Endothelial cell of hepatic sinusoid (primary cell): ENCODE measurements at regions not wholly inside any gene's neighbourhood (a gene's known extent, or its start where the extent isn't known, plus 50 kb on each side); places are given as distances from the start of the nearest gene placed in this dataset.
"Not testable (repeated sequence)": the region's sequence is repeated elsewhere in the genome, so short reads cannot be mapped to it uniquely, and the experiment has no call there.

Experiments
- in situ Hi-C: cut with HindIII; loops from 2 replicates; pipeline ENCODE4 v1.10.0; 2017; ENCODE audit warnings: low sequenced_read_pairs

DNA sequence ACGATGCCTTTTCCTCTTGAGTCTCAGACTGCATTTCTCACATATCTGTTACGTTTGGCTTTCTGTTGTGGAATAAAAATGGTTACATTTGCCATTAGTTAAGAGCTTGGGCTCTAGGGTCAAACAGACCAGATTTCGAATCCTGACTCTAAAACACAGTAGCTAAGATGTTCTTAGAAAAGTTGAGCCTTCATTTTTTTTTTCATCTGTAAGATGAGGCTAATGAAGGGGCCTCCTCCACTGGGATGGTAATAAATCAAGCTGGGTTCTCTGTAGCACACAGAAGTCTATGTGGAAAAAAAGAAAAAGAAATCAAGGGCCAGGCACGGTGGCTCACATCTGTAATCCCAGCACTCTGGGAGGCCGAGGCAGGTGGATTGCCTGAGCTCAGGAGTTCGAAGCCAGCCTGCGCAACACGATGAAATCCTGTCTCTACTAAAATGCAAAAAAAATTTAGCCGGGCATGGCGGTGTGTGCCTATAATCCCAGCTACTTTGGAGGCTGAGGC is 49.9 kb upstream of the CAPRIN1 start:
- in situ Hi-C loops: no loop called here

DNA sequence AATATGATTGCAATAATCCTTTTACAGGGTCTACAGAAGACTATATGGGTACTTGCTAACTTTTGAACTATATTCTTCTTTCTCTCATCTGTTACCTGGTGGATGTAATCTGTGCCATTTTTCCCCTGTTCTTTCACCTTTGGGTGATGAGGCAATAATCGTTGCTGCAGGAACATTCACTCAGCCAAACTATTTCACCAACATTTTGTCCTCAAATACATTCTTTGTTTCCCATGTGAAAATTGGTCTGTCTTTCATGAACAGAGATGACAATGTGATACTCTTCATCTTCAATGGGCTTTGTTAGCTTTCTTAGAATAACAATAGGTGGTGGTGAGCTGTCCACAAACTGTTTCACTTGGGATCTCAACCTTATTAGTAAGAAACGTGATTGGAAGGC is 52.1 kb upstream of the CAPRIN1 start:
- in situ Hi-C loops: no loop called here

DNA sequence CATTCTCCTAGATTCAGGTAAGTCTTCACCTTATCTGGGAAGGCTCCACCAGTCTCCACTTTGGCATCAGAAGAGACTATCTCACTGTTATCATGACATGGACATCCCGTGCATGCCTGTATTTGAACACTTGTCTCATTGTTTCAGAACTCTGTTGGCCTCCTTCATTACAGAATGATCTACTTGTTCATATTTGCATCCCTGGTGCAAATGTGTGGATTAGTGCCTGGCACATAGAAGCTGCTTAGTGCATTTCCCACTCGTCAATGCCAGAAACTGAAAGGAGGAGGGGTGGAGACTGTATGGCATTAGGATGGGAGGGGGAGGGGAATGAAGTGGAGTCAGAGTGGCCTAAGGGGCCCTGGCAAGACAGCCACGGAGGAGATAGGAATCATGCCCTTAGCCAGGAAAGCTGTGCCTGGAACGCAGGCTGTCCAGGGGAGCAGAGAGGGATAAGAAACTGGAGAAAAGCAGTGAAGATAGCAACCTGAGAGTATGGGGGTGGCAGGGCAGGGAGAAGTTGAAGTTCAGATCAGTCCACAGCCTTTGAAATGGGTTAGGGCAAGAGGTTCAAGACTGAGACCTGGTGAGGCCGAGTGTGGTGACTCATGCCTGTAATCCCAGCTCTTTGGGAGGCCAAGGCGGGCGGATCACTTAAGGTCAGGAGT is 53.8 kb upstream of the CAPRIN1 start:
- in situ Hi-C loops: no loop called here

DNA sequence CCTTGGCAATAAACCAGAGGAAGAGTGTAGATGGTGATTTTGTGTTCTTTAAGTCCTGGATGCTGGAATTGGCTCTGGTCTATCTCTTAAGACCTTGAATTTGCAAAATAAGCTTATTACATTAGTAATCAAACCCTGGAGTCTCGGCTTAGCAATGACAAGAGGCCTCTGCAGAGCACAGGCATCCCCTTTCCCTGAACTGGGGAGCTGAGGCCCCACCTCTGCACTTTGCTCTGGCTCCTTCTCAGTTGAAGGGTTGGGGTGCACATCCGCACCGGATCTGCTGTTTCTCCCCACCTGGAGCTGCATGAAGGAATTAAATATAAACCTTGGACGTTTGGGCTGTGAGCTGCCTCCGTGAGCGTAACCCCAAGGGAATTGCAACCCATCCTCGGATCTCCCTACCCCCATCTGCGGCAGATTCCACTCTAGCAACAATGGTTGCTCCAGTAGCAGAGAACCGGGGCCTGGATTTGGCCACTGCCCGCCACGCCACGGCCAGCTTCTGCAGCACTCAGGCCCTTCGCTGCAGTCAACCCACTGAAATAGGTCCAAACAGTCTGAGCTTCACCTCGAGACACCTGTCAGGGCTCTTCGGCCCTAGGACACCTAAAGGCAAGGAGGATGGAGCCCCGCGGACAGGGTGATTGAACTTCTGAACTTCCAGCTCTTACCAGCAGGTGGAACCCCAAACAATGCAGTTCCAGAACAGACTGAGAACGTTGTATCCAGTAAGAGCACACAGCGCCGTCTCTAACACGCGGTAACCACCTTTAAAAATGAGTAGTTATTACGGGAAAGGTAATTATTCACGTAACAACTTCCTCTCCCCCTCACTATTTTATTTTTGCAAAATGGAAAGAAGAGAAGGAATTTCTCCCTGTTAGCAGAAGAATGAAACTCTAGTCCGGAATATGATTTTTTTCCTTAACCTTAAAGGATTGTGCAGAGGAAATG is 54.8 kb upstream of the CAPRIN1 start:
- in situ Hi-C loops: no loop called here

DNA sequence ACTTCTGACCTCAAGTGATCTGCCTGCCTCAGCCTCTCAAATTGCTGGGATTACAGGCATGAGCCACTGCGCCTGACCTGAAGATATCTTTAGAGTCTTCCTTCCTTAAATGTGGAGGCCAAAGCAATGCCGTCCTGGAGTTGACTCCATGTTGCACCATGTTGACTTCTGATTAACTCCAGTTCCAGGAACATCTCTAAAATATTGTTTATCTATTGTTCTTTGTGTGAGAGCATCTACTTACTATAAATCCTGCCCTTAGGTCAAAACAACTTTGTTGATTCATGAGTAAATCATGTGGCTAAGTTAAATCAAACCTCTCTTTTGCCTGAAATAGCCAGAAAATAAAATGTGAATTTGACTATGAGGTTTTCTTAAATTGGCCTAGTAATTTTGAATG is 56.6 kb upstream of the CAPRIN1 start:
- in situ Hi-C loops: no loop called here

DNA sequence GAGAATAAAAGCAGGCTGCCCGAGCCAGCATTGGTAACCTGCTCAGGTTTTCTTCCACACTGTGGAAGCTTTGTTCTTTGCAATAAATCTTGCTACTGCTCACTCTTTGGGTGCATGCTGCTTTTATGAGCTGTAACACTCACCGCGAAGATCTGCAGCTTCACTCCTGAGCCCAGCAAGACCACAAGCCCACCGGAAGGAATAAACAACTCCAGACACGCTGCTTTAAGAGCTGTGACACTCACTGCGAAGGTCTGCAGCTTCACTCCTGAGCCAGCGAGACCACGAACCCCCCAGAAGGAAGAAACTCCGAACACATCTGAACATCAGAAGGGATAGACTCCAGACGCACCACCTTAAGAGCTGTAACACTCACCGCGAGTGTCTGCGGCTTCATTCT is 60.4 kb upstream of the CAPRIN1 start:
- in situ Hi-C loops: not testable (repeated sequence)

DNA sequence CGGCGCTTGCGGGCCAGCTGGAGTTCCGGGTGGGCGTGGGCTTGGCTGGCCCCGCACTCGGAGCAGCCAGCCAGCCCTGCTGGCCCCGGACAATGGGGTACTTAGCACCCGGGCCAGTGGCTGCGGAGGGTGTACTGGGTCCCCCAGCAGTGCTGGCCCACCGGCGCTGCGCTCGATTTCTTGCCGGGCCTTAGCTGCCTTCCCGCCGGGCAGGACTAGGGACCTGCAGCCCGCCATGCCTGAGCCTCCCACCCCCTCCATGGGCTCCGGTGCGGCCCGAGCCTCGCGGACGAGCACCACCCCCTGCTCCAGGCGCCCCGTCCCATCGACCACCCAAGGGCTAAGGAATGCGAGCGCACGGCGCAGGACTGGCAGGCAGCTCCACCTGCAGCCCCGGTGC is 61.4 kb upstream of the CAPRIN1 start:
- in situ Hi-C loops: not testable (repeated sequence)

DNA sequence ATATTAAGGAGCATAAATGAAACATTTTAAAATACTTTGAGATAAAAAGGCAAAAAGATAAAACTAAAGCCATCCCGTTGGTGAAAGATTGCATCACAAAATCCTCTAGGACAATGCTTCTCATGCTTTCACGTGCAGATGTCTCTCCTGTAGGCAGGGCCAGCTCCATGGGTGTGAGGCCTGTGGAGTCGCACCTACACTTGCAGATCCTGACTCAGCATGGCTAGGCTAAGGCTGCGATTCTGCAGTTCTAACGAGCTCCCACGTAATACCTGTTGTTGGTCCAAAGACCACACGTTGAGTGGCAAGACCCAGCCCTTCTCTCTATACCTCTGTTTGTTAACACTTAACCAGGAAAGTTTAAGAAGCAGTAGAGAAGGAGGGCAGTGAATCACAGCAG is 62.1 kb upstream of the CAPRIN1 start:
- in situ Hi-C loops: loop anchor here (5.0 kb wide), 3 partner anchors 58 to 363 kb away; no protein-coding TSS in a partner anchor

DNA sequence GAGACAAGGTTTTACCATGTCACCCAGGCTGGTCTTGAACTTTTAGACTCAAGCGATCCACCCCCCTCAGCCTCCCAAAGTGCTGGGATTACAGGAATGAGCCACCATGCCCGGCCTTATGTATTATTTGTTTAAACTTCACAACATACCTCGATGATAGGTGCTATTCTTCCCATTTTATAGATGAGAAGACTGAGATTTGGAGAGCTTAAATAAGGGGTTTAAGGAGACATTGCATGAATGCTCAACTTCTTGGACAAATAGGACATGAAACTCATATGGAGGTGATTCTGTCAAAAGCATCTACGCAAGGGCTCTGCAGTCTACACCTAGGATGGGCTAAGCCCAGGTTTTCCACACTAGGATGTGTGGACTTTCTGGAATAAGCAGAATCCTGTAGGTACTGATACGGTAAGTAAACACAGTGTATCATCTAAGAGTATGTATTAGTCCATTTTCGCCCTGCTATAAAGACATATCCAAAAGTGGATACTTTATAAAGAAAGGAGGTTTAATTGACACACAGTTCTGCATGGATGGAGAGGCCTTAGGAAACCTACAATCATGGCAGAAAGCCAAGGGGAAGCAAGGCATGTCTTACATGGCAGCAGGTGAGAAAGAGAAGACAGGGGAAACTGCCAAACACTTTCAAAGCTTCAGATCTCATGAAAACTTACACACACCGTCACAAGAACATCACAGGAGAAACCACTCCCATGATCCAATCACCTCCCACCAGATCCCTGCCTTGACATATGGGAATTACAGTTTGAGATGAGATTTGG is 62.8 kb upstream of the CAPRIN1 start:
- in situ Hi-C loops: loop anchor here (5.0 kb wide), 3 partner anchors 59 to 364 kb away; no protein-coding TSS in a partner anchor

DNA sequence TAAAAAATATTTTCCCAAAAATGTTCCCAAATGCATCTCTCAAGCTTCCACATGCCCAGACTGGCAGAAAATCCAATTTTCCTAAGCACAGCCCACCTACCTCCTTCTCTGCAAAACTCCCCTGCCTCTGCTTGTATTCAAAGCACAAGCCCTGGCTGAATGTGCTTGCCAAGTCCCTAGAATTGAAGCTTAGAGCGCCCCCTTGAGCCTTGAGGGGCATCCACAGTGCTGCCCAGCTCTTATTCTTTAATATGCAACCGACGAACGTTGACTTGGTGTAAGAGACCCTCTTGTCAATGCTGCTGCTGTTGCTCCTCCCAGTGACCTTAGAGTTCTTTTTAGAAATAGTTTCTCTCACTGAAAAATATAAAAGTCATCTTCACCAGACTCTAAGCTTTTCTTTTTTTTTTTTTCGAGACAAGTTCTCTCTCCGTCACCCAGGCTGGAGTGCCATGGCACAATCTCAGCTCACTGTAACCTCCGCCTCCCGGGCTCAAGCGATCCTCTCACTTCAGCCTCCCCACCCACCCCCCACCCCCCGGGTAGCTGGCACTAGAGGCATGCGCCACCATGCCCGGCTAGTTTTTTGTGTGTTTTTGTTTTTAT is 63.5 kb upstream of the CAPRIN1 start:
- in situ Hi-C loops: loop anchor here (5.0 kb wide), 3 partner anchors 59 to 364 kb away; no protein-coding TSS in a partner anchor

DNA sequence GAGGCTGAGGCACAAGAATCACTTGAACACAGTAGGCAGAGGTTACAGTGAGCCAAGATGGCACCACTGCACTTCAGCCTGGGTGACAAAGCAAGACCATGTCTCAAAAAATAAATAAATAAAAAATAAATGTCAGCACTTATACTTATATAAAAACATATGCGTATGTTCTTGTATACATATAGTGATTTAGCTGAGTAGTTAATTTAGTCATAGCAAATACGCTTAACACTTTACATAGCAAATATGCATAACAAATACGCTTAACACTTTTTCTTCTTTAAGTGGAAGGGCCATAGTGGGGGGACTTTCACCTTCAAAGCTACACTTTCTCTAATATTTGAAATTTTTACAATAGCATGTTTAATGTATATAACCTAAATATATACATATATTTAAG is 64.0 kb upstream of the CAPRIN1 start:
- in situ Hi-C loops: loop anchor here (5.0 kb wide), 3 partner anchors 60 to 365 kb away; no protein-coding TSS in a partner anchor

DNA sequence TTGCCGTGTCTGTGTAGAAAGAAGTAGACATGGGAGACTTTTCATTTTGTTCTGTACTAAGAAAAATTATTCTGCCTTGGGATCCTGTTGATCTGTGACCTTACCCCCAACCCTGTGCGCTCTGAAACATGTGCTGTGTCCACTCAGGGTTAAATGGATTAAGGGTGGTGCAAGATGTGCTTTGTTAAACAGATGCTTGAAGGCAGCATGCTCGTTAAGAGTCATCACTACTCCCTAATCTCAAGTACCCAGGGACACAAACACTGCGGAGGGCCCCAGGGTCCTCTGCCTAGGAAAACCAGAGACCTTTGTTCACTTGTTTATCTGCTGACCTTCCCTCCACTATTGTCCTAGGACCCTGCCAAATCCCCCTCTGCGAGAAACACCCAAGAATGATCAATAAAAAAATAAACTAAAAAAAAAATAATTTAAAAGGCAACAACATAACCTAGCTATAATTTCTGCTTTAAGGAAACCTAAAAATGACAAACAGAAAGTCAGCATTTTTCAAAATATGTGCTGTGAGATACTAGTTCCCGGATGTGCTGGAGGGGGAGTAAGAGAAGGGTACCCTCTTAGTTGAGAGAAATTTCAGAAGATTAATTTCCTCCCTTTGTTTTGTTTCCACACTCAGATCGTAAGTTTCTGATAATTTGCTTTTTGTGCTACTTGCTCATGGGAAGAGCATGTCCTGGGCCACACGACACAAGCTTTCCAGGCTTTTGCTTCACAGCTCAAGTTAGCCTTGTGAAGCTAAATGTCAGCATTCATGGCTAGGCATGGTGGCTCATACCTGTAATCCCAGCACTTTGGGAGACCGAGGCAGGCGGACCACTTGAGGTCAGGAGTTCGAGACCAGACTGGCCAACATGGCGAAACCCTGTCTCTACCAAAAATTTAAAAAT is 64.7 kb upstream of the CAPRIN1 start:
- in situ Hi-C loops: loop anchor here (5.0 kb wide), 3 partner anchors 60 to 365 kb away; no protein-coding TSS in a partner anchor

DNA sequence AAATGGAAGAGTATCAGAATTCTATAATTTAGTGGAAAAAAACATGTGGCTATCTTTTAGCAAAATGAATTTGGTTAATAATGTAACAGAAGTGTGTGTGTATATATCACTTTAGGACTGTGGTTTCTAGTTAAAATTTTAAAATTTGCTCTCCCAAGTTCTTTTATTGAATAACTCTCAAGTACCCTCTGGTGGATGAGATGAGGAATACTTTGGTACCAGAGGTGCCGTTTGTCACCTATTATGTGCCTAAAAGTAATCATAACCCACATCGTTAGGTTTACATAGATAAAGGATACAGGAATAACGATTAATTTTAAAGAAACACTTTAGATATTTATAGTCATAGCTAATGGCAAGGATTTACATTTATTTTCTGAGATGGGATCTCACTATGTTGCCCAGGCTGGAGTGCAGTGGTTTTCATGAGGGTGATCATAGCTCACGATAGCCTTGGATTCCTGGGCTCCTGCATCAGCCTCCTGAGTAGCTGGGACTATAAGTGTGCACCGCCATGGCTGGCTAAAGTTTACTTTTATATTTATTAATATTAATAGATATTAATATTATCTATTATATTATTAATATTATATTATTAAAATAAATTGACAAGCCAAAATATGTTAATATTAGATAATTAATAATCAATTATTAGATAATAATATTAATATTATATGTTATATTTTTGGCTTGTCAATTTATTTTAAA is 66.7 kb upstream of the CAPRIN1 start:
- in situ Hi-C loops: loop anchor here (5.0 kb wide), 3 partner anchors 62 to 367 kb away; no protein-coding TSS in a partner anchor

DNA sequence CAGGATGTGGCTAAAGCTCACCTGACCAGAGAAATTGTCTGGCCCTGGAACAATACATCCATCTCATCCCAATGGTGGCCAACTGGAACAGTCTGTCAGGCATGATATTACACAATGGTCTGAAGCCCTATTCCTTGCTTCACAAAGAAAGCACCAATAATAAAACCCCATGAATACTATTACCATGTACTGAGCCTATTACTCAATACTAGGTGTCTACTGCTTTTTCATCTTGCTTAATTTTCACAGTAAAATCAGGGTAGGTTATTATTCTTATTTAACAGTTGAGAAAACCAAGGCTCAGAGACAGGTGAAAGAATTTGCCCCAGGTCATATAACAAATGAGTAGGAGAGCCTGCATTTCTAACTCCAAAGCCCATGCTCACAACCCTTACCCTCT is 68.9 kb upstream of the CAPRIN1 start:
- in situ Hi-C loops: no loop called here

DNA sequence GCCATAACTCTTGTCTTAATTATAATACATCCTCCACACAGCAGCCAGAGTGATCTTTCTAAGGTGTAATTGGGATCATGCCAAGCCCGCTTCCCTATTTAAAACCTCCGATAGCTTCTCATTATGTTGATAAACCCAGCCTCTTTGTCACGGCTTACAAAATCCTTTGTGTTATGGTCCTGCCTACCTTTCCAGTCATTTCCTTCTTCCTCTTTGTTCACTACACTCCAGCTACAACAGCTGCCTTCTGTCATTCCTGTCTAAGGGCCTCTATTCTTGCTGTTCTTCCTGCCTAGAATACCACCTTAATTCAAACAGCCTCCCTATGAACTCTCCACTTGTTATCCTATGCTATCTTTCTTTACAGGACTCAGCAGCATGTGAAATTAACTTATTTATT is 70.6 kb upstream of the CAPRIN1 start:
- in situ Hi-C loops: no loop called here

DNA sequence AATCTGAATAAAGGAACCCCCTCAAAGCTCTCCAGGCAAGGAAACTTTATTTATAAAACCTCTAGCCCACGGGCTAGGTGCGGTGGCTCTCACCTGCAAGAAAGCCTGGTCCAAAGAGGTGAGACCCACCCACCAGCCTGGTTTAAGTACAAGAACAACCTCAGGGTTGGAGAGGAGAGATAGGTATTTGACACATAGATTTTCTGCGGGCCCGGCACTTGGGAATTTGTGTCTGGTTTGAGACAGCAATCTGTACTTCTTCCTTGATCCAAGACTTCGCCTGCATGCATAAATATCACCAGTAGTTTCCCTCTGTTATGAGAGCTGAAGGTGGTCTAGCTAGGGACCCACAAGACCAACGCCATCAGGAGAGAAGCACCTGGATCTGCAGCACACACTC is 73.2 kb upstream of the CAPRIN1 start:
- in situ Hi-C loops: no loop called here

DNA sequence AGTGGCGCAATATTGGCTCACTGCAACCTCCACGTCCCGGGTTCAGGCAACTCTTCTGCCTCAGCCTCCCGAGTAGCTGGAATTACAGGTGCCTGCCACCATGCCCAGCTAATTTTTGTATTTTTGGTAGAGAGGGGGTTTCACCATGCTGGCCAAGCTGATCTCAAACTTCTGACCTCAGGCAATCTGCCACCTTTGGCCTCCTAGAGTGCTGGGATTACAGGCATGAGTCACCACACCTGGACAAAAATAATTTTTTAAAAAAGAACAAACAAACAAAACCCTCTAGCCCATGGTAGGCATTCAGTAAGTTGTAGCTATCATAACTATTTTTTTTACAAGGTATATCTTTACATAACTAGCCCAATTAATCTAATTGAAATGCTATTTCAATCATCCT is 73.9 kb upstream of the CAPRIN1 start:
- in situ Hi-C loops: no loop called here

DNA sequence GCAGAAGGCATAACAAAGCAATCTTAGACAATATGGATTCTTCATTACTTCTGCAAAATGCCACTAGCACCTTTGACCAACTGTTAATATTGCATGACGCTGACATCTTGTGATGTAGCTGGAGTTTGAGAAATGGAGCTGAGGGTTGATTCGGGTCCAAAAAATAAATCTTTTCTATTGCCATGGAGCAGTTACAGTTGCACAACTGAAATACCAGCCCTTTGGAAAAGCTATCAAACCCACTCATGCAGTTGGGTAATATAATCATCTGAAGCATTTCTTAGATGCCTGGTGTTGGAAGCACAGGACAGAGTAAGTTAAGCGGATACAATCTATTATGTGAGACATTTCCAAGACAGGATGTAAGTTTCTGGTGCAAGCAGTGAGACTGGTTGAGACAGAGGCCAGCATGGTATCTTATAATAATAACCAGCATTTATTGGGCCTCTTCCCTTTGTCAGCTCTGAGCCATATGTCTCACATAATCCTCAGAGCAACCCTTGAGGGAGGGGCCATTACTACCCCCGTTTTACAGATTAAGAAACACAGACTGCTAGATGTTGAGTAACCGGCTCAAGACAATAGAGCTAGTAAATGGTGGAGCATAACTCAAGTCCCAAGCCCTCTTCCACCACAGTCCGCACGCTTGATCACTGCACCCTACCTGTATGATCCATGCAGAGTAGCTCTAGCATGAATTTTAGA is 74.9 kb upstream of the CAPRIN1 start:
- in situ Hi-C loops: no loop called here
